ENCODE measurements at regions not wholly inside any gene's neighbourhood (a gene's known extent, or its start where the extent isn't known, plus 50 kb on each side); places are given as distances from the start of the nearest gene placed in this dataset.

GRCh38 chrX:39043838-39044550 is 242.7 kb downstream of the MID1IP1 start:
- TF ChIP-seq CTCF (IDR thresholded peaks at IDR 0.05) = no peak
- TF ChIP-seq POLR2A (IDR thresholded peaks at IDR 0.05) = no peak
